ENCODE measurements at regions not wholly inside any gene's neighbourhood (a gene's known extent, or its start where the extent isn't known, plus 50 kb on each side); places are given as distances from the start of the nearest gene placed in this dataset.
"Not testable (repeated sequence)": the region's sequence is repeated elsewhere in the genome, so short reads cannot be mapped to it uniquely, and the experiment has no call there.

DNA sequence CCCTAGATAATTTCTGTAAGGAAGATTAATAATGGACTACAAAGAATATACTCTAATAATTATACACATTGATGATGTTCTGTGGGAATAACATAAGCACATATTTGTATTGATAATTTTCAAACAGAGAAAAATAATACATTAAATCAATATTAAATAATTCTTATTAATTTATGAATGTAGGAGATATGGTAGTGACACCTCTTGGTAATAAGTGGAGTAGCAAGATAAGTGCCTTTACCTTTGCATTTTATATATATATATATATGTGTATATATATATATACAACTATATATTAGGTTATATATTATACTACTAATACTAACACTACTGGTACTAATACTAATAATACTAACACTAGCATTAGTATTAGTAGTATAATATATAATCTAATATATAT, 905.8 kb downstream of the SLITRK1 start:
- no peak for DNase-seq (ENCODE audit: low read depth, low spot score)

DNA sequence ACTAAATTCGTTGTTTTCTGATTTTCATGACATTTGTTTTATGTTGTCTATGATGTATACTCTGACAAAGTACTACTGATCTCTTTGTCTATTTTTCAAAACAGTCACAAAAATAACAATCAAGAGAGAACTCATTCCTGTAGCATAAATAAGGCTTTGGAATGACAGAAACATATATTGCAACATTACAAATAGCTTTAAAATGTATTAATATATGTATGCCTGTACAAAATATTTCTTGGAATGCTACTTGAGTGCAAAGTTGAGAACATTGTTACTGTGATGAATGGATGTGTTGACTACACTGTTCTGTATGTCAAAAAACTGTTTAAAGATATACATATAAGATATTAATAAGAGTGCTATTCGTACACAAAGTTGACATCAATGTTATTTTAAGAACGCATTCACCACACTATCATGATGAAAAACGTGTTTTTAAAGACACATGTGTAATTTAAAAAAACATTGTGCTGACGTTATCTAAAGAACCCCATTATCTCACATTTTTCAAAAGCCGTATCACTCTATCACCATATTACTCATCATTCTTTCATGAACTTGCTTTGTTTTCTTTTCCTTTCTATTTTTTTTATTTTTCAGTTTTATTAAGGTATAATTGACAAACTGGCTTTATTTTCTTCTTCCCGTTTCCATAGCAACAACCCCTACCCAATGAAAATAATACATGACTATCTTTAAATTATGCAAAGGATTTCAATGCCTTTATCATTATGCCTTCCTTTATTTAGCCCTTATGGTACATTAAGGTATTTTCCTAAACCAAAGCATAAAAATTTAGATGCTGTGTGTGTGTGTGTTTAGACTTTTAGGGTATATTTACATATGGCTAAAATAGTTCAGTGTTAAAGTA, 918.8 kb downstream of the SLITRK1 start:
- no peak for DNase-seq (ENCODE audit: low read depth, low spot score)

DNA sequence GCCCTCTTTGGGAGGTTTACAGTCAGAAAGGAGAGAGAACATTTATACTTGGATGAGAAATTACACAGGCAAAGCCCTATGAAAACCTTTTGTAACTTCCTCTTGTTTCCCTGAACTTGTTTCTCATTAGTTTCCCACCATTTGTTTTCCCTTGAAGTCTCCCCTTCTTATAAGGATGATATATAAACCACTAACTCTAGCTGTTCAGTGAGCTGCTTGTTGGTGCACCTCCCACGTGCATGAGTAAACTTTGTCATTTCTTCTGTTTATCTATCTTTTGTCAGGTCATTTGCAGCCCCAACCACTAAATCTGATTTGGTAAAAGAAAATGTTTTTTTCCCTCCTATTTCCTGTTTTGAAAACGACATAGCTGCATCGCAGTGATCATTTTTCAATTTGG, 919.9 kb downstream of the SLITRK1 start:
- no peak for DNase-seq (ENCODE audit: low read depth, low spot score)

DNA sequence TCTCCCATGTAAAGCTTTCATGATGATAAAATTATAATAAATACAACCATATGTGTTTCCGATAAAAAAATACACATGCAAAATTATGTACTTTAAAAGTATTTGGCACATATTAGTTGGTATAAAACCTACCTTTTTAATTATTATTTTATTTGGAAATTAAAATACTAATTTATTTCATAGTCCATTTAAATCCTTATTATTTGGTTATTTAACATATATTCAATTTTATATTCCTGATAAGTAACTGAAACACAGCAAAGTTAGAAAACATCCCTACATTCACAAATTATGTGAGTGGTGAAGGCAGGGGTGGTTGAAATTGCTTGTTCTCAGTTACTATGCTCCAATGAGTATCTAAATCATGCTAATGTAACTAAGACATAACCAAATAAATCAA, 920.5 kb downstream of the SLITRK1 start:
- DNase-seq (ENCODE audit: low read depth, low spot score): no peak

DNA sequence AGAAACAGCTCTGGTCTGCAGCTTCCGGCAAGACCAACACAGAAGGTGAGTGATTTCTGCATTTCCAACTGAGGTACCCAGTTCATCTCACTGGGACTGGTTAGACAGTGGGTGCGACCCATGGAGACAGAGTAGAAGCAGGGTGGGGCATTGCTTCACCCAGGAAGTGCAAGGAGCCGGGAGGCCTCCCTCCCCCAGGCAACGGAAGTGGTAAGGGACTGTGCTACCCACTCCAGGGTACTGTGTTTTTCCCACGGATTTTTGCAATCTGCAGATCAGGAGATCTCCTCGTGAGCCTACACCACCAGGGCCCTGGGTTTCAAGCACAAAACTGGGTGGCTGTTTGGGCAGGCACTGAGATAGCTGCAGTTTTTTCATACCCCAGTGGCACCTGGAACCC, 929.9 kb downstream of the SLITRK1 start:
- DNase-seq (ENCODE audit: low read depth, low spot score): not testable (repeated sequence)

DNA sequence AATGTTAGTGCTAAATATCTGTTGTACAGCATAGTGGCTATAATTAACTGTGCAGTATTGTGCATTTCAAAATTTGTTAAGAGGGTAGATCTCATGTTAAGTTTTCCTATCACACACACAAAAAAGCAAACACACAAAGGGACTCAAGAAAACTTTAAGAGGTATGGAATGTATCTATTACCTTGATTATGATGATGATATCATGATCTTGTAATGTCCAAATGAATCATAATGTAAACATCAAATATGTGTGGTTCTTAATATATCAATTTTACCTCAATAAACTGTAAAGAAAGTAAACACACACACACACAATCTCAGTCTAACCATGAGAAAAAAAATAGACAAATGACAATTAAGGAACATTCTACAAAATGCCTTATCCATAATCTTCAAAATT, 934.6 kb downstream of the SLITRK1 start:
- DNase-seq (ENCODE audit: low read depth, low spot score): no peak

DNA sequence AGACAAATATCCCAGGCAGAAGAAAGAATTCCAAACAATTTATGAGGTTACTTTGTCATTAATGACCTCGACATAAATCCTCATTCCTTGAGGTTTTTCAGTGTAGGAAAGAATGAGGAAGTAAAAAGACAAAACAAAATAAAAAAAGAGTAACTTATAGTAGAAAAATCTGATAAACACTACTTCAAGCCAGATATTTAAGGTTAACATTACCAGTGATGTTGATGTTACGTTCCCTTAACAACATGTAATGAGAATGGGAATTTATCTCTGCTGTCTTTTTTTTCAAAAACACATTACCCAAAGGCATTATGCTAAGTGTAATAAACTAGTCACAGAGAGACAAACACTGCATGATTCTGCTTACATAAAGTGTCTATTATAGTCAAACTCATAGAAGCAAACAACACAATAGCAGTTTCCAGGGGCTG, 935.1 kb downstream of the SLITRK1 start:
- no peak for DNase-seq (ENCODE audit: low read depth, low spot score)

DNA sequence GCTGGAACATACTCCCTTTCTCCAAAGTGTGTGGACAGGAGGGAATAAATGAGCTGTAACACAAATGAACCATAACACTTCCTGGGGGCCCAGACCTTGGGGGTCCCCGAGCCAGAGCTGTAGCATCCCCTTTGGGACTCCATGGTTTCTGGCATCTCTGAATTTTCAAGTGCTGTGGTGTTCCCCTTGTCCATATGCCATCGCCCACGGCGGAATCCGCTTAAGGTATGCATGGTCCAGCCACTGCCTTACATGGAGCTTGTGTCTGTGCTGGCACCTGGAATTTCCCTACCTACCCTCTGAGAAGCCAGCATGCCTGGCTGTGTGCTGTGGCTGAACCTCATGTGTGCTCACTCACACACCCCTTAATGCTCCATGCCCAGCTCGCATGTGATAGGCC, 943.6 kb downstream of the SLITRK1 start:
- no peak for DNase-seq (ENCODE audit: low read depth, low spot score)

DNA sequence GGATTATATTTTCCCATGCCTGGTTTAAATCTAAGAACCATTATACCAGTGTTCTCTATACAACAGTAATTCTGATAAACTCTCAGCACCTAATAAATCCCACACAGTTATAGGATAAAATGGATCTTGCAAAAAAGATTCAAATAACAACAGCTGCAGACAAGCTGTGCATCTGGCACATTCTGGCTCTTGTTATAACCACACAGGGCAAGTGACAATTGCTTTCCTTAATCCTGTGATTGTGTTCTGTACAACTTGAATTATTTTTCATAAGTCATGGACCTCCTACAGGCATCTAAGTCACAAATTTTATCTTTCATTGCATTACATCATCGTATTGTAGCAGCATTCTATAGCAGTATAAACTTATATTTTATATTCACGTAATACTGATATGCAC, 948.3 kb downstream of the SLITRK1 start:
- DNase-seq (ENCODE audit: low read depth, low spot score): no peak

DNA sequence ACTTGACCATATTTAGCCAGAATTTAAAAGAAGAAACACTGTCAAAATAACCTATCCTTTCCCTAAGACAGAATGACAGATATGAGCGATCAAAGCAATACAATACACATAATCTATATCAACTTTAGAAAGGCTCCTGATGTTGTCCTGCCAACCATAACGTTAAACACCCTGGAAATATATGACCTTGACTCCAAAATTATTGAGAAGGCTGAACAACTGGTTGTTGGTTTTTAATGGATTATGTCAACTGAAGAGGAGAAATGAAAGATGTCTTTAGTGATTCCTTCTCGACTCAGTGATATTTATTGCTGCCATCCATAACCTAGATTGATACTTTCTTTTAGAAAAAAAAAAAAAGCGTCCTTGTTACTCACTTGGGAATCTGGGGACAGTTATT, 957.2 kb downstream of the SLITRK1 start:
- DNase-seq (ENCODE audit: low read depth, low spot score): no peak

DNA sequence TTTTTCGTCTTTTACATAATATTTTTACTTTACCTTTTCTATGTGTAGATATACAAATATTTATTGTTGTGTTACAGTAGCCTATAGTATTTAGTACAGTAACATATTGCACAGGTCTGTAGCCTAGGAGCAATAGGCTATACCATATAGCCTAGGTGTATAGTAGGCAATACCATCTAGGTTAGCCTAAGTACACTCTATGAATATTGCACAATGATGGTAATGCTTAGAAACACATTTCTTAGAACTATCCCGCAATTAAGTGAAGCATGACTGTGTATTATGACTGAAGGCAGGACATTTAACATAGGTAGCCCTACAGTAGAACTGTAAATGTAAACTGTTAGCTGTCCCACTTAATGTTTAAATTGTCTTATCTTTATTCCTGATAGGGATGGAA, 964.3 kb downstream of the SLITRK1 start:
- DNase-seq (ENCODE audit: low read depth, low spot score): no peak

DNA sequence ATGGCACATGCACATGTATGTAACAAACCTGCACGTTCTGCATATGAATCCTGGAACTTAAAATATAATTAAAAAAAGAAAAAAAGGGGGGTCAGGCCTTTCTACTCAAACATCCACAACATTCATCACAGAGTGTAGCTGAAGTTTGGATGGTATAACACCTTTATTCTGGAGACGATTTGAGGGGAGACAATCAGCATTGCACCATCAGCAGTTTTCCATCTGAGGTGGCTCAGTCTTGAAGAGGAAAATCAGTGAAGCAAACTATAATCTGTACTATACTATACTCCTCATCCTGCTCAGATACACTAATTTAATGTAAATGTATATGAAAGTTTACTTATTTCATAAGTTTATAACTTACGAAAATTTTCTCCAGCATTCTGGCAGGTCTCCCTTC, 969.7 kb downstream of the SLITRK1 start:
- no peak for DNase-seq (ENCODE audit: low read depth, low spot score)

DNA sequence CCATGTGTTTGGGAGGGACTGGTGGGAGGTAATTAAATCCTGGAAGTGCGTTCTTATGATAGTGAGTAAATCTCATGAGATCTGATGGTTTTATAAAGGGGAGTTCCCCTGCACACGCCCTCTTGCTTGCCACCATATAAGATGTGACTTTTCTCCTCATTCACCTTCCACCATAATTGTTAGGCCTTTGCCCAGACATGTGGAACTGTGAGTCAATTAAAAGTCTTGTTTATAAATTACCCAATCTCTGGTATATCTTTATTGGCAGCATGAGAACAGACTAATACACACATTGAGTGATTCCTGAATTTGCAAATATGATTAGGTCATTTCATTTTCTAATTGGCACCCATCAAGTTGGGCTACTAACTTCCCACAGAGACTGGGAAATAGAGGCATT, 977.2 kb downstream of the SLITRK1 start:
- DNase-seq (ENCODE audit: low read depth, low spot score): no peak

DNA sequence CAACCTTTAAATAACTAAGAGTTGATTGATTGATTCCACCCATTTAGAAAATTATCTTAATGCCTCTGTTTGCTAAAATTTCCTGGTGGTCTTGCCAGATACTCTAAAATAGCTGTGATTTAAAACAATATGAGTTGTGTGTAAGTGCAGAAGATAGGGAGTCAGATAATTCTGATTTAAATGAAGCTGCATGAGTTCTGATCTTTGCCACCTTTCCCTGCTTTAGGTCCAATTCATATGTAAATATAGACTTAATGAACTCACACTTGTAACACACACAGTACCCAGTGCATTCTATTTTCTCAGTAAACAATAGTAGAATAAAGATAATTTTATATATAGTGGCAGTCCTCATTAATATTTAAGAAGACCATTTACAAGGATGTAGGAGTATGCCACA, 981.8 kb downstream of the SLITRK1 start:
- DNase-seq (ENCODE audit: low read depth, low spot score): no peak

DNA sequence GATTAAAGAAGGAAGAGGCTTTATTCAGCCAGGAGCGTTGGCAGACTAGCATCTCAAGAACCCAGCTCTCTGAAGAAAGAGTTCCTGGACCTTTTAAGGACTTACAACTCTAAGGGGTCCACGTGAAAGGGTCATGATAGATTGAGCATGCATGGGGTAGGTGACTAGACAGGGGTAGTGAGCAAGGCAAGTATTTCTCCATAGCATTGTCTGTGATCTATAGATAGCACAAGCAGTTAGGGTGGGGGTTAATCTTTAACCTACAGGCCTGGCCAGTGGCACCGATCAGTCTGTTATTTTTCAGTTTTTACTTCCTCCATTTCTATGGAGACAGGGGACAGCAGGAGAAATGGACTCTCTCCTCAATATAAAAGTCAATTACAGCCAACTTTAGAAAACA, 983.7 kb downstream of the SLITRK1 start:
- no peak for DNase-seq (ENCODE audit: low read depth, low spot score)

DNA sequence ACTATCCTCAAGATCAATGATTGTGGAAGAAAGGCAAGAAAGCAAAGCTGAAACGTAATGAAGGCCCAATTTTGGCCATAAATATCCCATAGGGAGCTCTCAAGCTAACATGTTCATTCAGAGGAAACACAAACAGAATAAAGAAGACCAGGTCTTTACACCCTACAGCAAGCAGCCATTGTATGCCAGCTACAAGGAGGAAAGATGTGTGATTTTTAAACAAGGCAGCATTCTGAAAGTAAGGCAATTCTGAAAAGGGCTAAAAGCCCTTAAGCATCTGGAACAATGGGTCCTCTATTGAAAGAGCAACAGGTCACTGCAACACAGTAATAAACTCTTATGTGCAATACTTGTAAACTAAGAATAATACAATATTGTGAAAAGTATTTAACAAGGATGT, 1002.4 kb downstream of the SLITRK1 start:
- DNase-seq (ENCODE audit: low read depth, low spot score): no peak

DNA sequence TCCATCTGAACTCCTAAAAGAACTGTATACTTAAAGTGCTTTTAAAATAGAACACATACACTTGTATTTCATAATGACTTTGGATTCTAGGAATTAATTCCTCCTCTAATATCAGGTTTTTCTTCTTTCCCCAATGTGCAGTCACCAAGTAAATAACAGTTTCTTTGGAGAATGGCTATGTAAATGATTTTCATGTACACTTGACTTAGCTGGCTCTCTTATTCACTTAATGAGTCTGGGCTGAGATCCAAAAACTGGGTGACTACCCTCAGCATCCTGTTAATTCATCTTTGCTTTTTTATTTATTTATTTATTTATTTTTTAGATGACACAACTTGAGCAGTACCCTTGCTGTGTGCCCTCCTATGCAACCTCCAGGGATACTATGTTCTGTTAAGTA, 1003.7 kb downstream of the SLITRK1 start:
- no peak for DNase-seq (ENCODE audit: low read depth, low spot score)

DNA sequence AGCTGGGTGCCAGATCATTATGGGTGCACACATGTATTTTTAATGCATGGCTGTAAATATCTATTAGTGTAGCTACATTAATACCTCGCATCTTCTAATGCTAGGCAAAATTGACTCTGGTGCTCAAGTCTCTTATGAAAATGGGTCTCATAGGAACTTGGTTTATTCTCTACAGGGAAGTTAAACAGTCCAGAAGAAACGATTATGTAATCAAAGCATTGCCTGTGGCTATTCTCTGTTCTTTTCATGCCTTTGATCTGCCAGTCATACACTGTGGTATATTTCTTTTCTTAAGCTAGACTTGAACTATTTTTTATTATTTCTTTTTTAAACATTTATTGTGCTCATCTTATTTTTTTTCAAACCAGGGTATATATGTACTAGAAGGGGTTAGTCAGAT, 1015.0 kb downstream of the SLITRK1 start:
- no peak for DNase-seq (ENCODE audit: low read depth, low spot score)

DNA sequence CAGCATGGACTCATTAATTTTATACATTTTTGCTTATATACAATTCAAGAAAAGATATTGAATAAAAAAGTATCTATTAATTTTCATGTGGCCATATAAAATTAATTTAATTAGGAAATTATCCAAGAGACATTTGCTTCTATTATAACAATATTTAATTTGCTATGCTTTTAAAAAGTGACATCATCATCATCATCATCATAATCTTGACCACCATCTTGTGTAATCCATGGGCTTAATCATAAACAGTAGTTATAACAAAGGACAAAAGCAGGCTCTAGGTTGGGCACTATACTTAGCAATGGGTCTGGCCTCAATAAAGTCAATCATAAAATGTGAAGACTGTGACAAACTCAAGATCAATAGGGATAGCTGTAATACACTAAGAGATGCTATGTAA, 1031.6 kb downstream of the SLITRK1 start:
- DNase-seq (ENCODE audit: low read depth, low spot score): no peak

DNA sequence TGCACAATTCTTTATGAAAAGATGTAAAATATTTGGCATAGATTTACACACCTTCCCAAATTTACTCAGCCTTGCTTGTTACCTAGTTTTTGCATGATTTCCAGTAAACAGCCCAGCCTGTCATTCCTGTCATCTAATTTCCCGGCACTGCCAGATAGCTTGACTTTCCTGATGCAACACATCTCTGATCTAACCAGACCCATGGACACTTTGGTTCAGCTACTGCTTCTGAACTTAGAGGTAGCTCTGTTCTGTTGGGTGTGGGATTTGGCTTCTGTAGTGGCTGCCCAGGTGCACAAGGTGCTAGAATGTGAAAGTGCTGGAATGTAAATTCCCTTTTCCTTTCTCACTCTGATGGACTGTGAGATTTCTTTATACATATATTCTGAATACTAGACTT, 1033.5 kb downstream of the SLITRK1 start:
- DNase-seq (ENCODE audit: low read depth, low spot score): no peak

DNA sequence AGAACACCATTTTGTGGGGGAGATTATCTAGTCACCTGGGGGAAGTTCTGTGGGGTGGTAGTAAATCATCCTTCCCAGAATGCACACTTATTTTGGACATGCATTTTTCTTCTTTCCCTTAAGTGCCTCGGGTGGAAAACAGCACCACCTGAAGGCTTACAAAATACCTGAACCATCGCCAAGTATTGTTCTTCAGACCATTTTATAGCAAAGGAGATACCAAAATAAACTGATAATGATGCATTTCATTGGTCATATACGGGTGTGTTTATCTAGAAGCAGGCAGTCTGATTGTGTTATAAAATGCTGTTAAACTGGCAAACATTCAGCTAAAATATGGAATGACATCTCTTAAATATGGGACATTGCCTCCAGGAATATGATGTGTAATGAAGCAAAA, 1034.7 kb downstream of the SLITRK1 start:
- DNase-seq (ENCODE audit: low read depth, low spot score): no peak

DNA sequence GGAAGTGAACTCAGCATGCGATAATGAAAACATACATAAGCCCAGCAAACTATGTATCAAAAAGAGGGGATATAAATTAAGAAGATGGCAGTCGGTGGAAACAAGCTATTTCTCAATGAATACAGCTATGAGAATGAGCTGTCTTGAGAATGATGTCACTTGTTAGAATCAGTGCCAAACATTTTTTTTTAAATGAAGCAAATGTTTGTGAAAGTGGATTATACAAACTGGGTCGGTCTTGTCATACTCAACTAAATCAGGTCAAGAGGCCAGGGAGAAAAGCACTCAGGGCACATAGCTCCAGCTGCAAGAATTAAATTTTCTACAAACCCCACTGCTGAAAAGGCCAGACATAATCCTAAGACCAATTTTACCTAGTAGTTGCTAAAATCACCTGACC, 1048.4 kb downstream of the SLITRK1 start:
- DNase-seq (ENCODE audit: low read depth, low spot score): no peak

DNA sequence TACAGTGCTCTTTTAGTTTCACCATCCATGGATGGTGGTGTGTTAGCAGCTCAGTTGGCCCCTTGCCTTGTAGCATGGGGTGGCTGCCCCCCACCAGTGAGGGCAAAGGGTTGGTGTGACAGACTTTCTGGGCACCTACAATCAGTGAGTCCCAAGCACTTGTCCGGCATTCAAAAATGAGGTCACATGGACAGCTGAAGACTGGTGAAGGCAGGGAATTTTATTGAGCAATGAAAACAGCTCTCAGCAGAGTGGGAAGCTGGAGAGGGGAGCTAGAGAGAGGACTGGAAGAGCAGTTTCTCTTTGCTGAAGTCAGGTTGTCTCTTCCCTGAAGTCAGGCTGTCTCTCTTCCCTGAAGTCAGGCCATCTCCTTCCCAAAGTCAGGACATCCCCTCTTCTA, 1053.2 kb downstream of the SLITRK1 start:
- no peak for DNase-seq (ENCODE audit: low read depth, low spot score)

DNA sequence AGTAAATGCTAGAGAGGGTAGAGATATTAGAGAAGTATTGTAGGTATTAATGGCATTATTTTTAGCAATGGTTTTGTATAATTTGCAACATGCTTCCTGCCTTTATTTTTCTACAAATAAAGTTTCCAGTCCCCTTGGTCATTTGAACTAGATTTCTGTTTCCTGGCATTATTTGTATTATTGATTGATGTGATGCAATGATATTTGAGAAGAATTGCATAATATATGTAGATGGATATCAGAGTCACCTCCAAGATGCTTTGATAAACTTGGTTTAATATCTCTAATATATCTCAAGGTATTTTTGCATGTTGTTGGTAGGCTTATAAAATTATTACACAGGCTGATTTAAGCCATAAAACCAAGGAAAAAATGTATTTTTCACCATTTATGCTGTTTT, 1054.5 kb downstream of the SLITRK1 start:
- DNase-seq (ENCODE audit: low read depth, low spot score): no peak
